ENCODE measurements at regions not wholly inside any gene's neighbourhood (a gene's known extent, or its start where the extent isn't known, plus 50 kb on each side); places are given as distances from the start of the nearest gene placed in this dataset.
"Not testable (repeated sequence)": the region's sequence is repeated elsewhere in the genome, so short reads cannot be mapped to it uniquely, and the experiment has no call there.

GRCh38 chr11:121968638-121969037, 147.4 kb downstream of the BLID start:
- H3K4me1 Mint-ChIP-seq: peaks cover 20% of the 10 kb centered on the region
- no peak overlapping the region for H3K4me3 Mint-ChIP-seq
- peaks cover 9% of the 10 kb centered on the region for H3K9me3 Mint-ChIP-seq
- no peak for DNase-seq (ENCODE audit: low read depth, low spot score)
- H3K27ac Mint-ChIP-seq (ENCODE audit: unreplicated experiment): no peak overlapping the region
- no peak for TF ChIP-seq CTCF (conservative IDR thresholded peaks at IDR 0.05)
- peaks cover 9% of the 10 kb centered on the region for H3K36me3 Mint-ChIP-seq (ENCODE audit: low read depth)
- no peaks in the 10 kb centered on the region for H3K27me3 Mint-ChIP-seq (ENCODE audit: low read depth)

GRCh38 chr11:121967131-121967704, 148.8 kb downstream of the BLID start:
- peak overlapping the region; percentile 29 for H3K4me3 Mint-ChIP-seq
- no peaks in the 10 kb centered on the region for H3K27me3 Mint-ChIP-seq (ENCODE audit: low read depth)
- H3K36me3 Mint-ChIP-seq (ENCODE audit: low read depth): peaks cover 5% of the 10 kb centered on the region
- H3K9me3 Mint-ChIP-seq: peaks cover 2% of the 10 kb centered on the region
- no peak for TF ChIP-seq CTCF (conservative IDR thresholded peaks at IDR 0.05)
- H3K27ac Mint-ChIP-seq (ENCODE audit: unreplicated experiment): peak overlapping the region; percentile 75
- H3K4me1 Mint-ChIP-seq: peaks cover 28% of the 10 kb centered on the region
- no peak for DNase-seq (ENCODE audit: low read depth, low spot score)

- DNase-seq (ENCODE audit: low read depth, low spot score): no peak
- H3K4me1 Mint-ChIP-seq: peaks cover 37% of the 10 kb centered on the region
- TF ChIP-seq CTCF (conservative IDR thresholded peaks at IDR 0.05): no peak
- no peaks in the 10 kb centered on the region for H3K36me3 Mint-ChIP-seq (ENCODE audit: low read depth)
- H3K4me3 Mint-ChIP-seq: no peak overlapping the region
- peaks cover 2% of the 10 kb centered on the region for H3K9me3 Mint-ChIP-seq
- H3K27me3 Mint-ChIP-seq (ENCODE audit: low read depth): no peaks in the 10 kb centered on the region
- peak overlapping the region; percentile 58 for H3K27ac Mint-ChIP-seq (ENCODE audit: unreplicated experiment)
These were observed 150.7 kb downstream of the BLID start for GRCh38 chr11:121965330-121965729.

GRCh38 chr11:121964591-121964990, 151.4 kb downstream of the BLID start:
- Mint-ChIP-seq H3K36me3 (ENCODE audit: low read depth) (no peaks in the 10 kb centered on the region), H3K4me1 (peaks cover 37% of the 10 kb centered on the region), H3K9me3 (peaks cover 2% of the 10 kb centered on the region), H3K27ac (ENCODE audit: unreplicated experiment) (peak overlapping the region; percentile 58), H3K4me3 (no peak overlapping the region), H3K27me3 (ENCODE audit: low read depth) (no peaks in the 10 kb centered on the region)
- no peak for DNase-seq (ENCODE audit: low read depth, low spot score)
- TF ChIP-seq CTCF (conservative IDR thresholded peaks at IDR 0.05): no peak

GRCh38 chr11:121963846-121964245, 152.2 kb downstream of the BLID start:
- not testable (repeated sequence) for DNase-seq (ENCODE audit: low read depth, low spot score); H3K27me3 Mint-ChIP-seq (ENCODE audit: low read depth); H3K9me3 Mint-ChIP-seq; H3K36me3 Mint-ChIP-seq (ENCODE audit: low read depth); H3K27ac Mint-ChIP-seq (ENCODE audit: unreplicated experiment); H3K4me3 Mint-ChIP-seq
- peaks cover 37% of the 10 kb centered on the region for H3K4me1 Mint-ChIP-seq

DNA sequence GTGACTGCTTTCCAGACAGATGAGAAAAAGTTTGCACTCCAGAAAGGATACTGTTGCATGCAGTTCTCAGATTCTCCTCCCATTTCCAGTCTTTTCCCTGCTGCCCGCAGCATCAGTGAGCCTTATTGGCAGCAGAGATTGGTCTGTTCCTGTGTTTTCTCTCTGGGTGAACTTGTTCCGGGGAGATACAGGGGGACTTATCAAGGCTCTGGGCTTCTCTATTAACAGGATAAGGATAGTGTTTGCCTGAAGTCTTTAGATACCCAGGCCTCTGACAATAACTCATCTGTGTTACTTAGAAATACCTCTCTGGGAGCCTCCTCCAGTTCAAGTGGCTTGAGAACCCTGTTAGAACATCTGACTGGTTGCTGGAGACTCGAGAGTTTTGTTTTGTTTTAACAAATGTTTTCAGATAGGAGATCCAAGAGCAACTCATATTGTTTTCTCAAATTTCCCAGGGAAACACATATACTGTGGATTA, 154.7 kb downstream of the BLID start:
- no peaks in the 10 kb centered on the region for H3K36me3 Mint-ChIP-seq (ENCODE audit: low read depth)
- H3K4me3 Mint-ChIP-seq: no peak overlapping the region
- TF ChIP-seq CTCF (conservative IDR thresholded peaks at IDR 0.05): no peak
- no peak for DNase-seq (ENCODE audit: low read depth, low spot score)
- peaks cover 2% of the 10 kb centered on the region for H3K9me3 Mint-ChIP-seq
- peaks cover 16% of the 10 kb centered on the region for H3K4me1 Mint-ChIP-seq
- no peaks in the 10 kb centered on the region for H3K27me3 Mint-ChIP-seq (ENCODE audit: low read depth)
- no peak overlapping the region for H3K27ac Mint-ChIP-seq (ENCODE audit: unreplicated experiment)
